Activated CD8-positive, alpha-beta T cell treated with anti-CD3 and anti-CD28 coated beads for 36 hours (primary cell): ENCODE measurements at regions not wholly inside any gene's neighbourhood (a gene's known extent, or its start where the extent isn't known, plus 50 kb on each side); places are given as distances from the start of the nearest gene placed in this dataset.

ENCODE experiments used
- ATAC-seq: fragments of 200-7000 bp; cut with Tn5 transposase; one replicate; pipeline ENCODE4 v1.10.0; 2021; ENCODE audit warnings: mild to moderate bottlenecking, moderate library complexity
- CTCF ChIA-PET: fragments of 350-600 bp; sonication (Branson Sonifier 250); formaldehyde crosslinking; loops from one replicate; lab custom pipeline; 2021; ENCODE audit warnings: antibody characterized with exemption; lab: Charles Lee
- POLR2A ChIA-PET: fragments of 350-600 bp; sonication (Branson Sonifier 250); formaldehyde crosslinking; loops from one replicate; lab custom pipeline; 2021; ENCODE audit warnings: antibody characterized with exemption; lab: Charles Lee
- DNase-seq: peaks from one replicate; pipeline ENCODE4 v3.0.0-alpha.2; 2020
- H3K27ac Mint-ChIP-seq: one replicate; pipeline ENCODE4 v1.8.0; 2021; ENCODE audit warnings: mild to moderate bottlenecking, mixed read lengths
- H3K27me3 Mint-ChIP-seq: one replicate; pipeline ENCODE4 v1.8.0; 2021; ENCODE audit warnings: mixed read lengths
- H3K36me3 Mint-ChIP-seq: one replicate; pipeline ENCODE4 v1.8.0; 2021; ENCODE audit warnings: low read depth, mixed read lengths
- H3K4me1 Mint-ChIP-seq: one replicate; pipeline ENCODE4 v1.8.0; 2021; ENCODE audit warnings: low read depth, mixed read lengths
- H3K4me3 Mint-ChIP-seq: one replicate; pipeline ENCODE4 v1.8.0; 2021; ENCODE audit warnings: mild to moderate bottlenecking, moderate library complexity, mixed read lengths
- H3K9me3 Mint-ChIP-seq: one replicate; pipeline ENCODE4 v1.8.0; 2021; ENCODE audit warnings: mixed read lengths
- intact Hi-C: fragments of 100-400 bp; cut with micrococcal nuclease; formaldehyde crosslinking; loops from one replicate; pipeline ENCODE4 v1.10.0; 2022
- TF ChIP-seq, protein P1 (sequence below): fragments of 200-600 bp; IDR thresholded peaks from one replicate; pipeline ENCODE4 v1.8.0; 2022; ENCODE audit warnings: antibody characterized with exemption, mild to moderate bottlenecking

DNA sequence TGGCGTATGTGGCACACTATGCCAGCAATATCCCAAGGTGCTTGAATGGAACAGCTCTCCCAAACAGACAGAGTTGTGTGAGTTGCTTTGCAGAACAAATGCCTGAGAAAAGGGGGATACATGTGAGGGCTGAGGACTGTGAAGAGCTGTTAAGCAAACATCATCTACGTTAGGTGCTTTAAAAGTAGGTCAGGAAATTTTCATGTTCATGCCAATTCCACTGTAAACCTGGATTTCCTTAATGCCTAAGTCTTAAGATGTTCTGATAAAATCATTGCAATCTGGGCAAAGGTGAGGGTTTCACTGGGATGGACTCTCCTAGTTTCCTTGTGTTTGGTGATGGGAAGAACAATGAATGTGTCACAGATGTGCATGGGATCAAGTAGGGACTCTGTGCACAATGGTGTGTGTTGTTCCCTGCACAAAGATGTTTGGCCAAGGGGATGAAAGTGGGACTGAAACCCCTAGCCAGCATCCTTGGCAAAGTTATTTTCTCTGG is 227.9 kb downstream of the KTN1 start:
- H3K36me3 Mint-ChIP-seq, result peaks cover 3% of the 10 kb centered on the region
- peak overlapping the region; percentile 82 for H3K27ac Mint-ChIP-seq
- intact Hi-C loops, result no loop called here
- peaks cover 15% of the 10 kb centered on the region for H3K9me3 Mint-ChIP-seq
- TF ChIP-seq, protein P1, sequence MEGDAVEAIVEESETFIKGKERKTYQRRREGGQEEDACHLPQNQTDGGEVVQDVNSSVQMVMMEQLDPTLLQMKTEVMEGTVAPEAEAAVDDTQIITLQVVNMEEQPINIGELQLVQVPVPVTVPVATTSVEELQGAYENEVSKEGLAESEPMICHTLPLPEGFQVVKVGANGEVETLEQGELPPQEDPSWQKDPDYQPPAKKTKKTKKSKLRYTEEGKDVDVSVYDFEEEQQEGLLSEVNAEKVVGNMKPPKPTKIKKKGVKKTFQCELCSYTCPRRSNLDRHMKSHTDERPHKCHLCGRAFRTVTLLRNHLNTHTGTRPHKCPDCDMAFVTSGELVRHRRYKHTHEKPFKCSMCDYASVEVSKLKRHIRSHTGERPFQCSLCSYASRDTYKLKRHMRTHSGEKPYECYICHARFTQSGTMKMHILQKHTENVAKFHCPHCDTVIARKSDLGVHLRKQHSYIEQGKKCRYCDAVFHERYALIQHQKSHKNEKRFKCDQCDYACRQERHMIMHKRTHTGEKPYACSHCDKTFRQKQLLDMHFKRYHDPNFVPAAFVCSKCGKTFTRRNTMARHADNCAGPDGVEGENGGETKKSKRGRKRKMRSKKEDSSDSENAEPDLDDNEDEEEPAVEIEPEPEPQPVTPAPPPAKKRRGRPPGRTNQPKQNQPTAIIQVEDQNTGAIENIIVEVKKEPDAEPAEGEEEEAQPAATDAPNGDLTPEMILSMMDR, result no peak
- peaks cover 9% of the 10 kb centered on the region for H3K27me3 Mint-ChIP-seq
- ChIA-PET POLR2A (interaction anchor here (0.9 kb wide), 1 partner anchor 13 kb away, joined by 4 read pairs; no protein-coding TSS in a partner anchor), CTCF (interaction anchor here (0.9 to 1.1 kb wide), 2 partner anchors 11 to 18 kb away, joined by 3 read pairs; no protein-coding TSS in a partner anchor)
- ATAC-seq (no peak), DNase-seq (no peak)
- no peak overlapping the region for H3K4me3 Mint-ChIP-seq
- peaks cover 28% of the 10 kb centered on the region for H3K4me1 Mint-ChIP-seq

DNA sequence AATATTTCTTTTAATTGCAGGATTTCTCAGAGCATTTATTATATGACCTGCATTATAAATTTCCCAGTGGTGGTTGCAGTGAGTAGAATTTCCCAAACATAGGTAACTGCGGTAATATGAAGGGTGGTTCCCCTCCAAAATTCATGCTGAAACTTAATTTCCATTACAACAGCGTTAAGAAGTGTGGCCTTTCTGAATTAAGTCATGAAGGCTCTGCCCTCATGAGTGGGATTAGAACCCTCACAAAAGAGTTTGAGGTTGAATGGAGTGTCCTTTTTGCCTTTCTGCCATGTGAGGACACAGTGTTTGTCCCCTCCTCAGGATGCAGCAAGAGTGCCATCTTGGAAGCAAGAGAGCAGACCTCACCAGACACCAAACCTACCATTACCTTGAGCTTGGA is 233.6 kb downstream of the KTN1 start:
- ChIA-PET POLR2A (no interaction called here), CTCF (no interaction called here)
- Mint-ChIP-seq H3K4me3 (no peak overlapping the region), H3K27ac (peak overlapping the region; percentile 68), H3K4me1 (peaks cover 16% of the 10 kb centered on the region), H3K9me3 (peaks cover 6% of the 10 kb centered on the region), H3K27me3 (peaks cover 9% of the 10 kb centered on the region), H3K36me3 (no peaks in the 10 kb centered on the region)
- no peak for DNase-seq
- TF ChIP-seq, protein P1, result no peak
- peak; percentile 66 for ATAC-seq
- intact Hi-C loops, result no loop called here

DNA sequence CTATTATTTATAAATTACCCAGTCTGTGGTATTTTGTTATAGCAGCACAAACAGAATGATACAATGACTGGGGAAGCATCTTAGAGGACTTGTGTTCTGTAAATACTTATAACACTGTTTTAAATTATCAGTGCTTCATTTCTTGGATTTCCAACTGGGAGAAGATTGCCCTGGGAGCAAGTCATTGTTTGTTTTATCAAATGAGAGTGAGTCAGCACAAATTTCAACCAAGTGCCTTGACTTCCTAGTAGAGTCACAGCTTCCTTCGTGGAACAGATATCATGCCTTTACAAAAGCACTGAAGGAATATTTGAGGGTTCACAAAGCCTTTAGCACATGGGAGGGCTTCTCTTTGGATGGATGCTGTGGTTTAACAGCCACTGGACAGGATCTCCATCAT is 234.1 kb downstream of the KTN1 start:
- CTCF ChIA-PET, result no interaction called here
- DNase-seq (no peak), ATAC-seq (no peak)
- Mint-ChIP-seq H3K36me3 (no peaks in the 10 kb centered on the region), H3K27ac (peak overlapping the region; percentile 53), H3K9me3 (peaks cover 6% of the 10 kb centered on the region), H3K4me1 (peaks cover 16% of the 10 kb centered on the region), H3K4me3 (no peak overlapping the region), H3K27me3 (peaks cover 9% of the 10 kb centered on the region)
- intact Hi-C loops, result no loop called here
- TF ChIP-seq, protein P1, result no peak
- POLR2A ChIA-PET, result interaction anchor here (0.9 kb wide), 1 partner anchor 11 kb away, joined by 3 read pairs; no protein-coding TSS in a partner anchor

DNA sequence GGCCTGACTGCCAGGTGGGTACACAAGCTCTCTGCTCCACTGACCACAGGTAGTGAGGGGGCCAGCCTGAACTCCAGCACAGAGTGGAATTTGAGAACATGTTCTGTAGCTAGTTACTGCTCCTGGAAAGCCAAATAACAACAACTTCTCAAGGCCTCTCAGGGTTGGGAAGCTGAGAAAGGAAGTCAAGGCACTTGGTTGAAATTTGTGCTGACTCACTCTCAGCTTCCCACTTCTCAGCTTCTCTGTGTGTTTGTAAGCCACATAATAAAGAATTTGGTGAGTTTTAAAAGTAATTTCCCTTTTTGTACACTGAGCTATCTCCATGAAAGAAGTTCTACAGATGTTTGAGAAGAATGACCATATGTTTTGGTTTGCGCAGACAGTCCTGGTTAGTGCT is 234.9 kb downstream of the KTN1 start:
- Mint-ChIP-seq H3K27me3 (peaks cover 9% of the 10 kb centered on the region), H3K27ac (peak overlapping the region; percentile 53), H3K4me3 (no peak overlapping the region), H3K36me3 (no peaks in the 10 kb centered on the region), H3K9me3 (peaks cover 6% of the 10 kb centered on the region), H3K4me1 (peaks cover 16% of the 10 kb centered on the region)
- CTCF ChIA-PET, result interaction anchor here (1.3 kb wide), 1 partner anchor 10 kb away, joined by 4 read pairs; no protein-coding TSS in a partner anchor
- DNase-seq, result no peak
- ATAC-seq, result no peak
- TF ChIP-seq, protein P1, result no peak
- intact Hi-C loops, result no loop called here
- POLR2A ChIA-PET, result interaction anchor here (0.9 to 1.0 kb wide), 2 partner anchors 9 to 12 kb away, joined by 3 read pairs; no protein-coding TSS in a partner anchor

DNA sequence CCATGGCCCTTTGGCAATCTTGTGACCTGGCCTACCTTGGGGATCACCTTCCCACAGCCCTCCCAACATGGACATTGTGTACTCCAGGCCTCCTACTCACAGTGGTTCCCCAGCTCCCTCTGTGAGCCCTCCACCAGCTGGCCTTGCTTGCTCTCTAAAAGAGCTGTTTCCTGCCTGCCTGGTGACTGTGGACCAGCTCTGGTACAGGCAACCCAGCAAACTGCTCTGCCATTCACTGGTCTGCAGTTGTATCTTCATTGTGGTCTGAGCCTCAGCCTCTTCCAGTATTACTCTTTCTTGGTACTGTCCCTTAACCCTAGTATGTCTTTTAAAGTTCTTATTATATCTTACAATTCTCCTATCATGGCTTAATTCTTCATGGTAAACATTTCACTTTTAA is 236.2 kb downstream of the KTN1 start:
- POLR2A ChIA-PET, result no interaction called here

More for the DNA sequence above, 236.2 kb downstream of the KTN1 start:
- ATAC-seq (no peak), DNase-seq (no peak)
- CTCF ChIA-PET, result no interaction called here
- intact Hi-C loops, result no loop called here
- Mint-ChIP-seq H3K4me1 (peaks cover 16% of the 10 kb centered on the region), H3K27ac (no peak overlapping the region), H3K27me3 (peaks cover 3% of the 10 kb centered on the region), H3K4me3 (no peak overlapping the region), H3K36me3 (no peaks in the 10 kb centered on the region), H3K9me3 (no peaks in the 10 kb centered on the region)
- TF ChIP-seq, protein P1, result no peak
